Small intestine (tissue), 7 donors: ENCODE measurements at regions not wholly inside any gene's neighbourhood (a gene's known extent, or its start where the extent isn't known, plus 50 kb on each side); places are given as distances from the start of the nearest gene placed in this dataset.
"Not testable (repeated sequence)": the region's sequence is repeated elsewhere in the genome, so short reads cannot be mapped to it uniquely, and the experiment has no call there.

Experiments
- DNase-seq, 2 donors: peaks; one replicate each; pipeline versions ENCODE4 v3.0.0 to v3.0.0-alpha.2; 2013
- FAIRE-seq: peaks from 2 replicates; lab custom pipeline; 2012; peaks lifted over from hg19 to GRCh38; lab: Jason Lieb, UNC
- H3K27ac ChIP-seq, 3 donors: one replicate each; pipeline ENCODE4 v1.5.1; 2013; ENCODE audit warnings: low read length in 2 of 3, mild to moderate bottlenecking in 2 of 3, control low read depth in 1 of 3, inconsistent platforms in 1 of 3, low read depth in 1 of 3, moderate library complexity in 1 of 3
- H3K27me3 ChIP-seq, 3 donors: one replicate each; pipeline ENCODE4 v1.6.1; 2013; ENCODE audit warnings: low read length in 3 of 3, inconsistent platforms in 1 of 3; ENCODE audit not compliant: control insufficient read depth in 3 of 3, insufficient read depth in 3 of 3
- H3K36me3 ChIP-seq, 3 donors: one replicate each; pipeline ENCODE4 v1.6.1; 2013; ENCODE audit warnings: low read length in 3 of 3, inconsistent platforms in 1 of 3, low read depth in 1 of 3, mild to moderate bottlenecking in 1 of 3, moderate library complexity in 1 of 3; ENCODE audit not compliant: control insufficient read depth in 3 of 3, insufficient read depth in 2 of 3
- H3K4me1 ChIP-seq, 3 donors: one replicate each; pipeline ENCODE4 v1.6.1; 2013; ENCODE audit warnings: low read length in 2 of 3, inconsistent platforms in 1 of 3, low read depth in 1 of 3, mild to moderate bottlenecking in 1 of 3, moderate library complexity in 1 of 3; ENCODE audit not compliant: control insufficient read depth in 3 of 3, insufficient read depth in 2 of 3
- H3K4me3 ChIP-seq, 3 donors: one replicate each; pipeline ENCODE4 v1.5.1; 2013; ENCODE audit warnings: low read length in 3 of 3, control low read depth in 1 of 3, inconsistent platforms in 1 of 3, low read depth in 1 of 3, mild to moderate bottlenecking in 1 of 3, moderate library complexity in 1 of 3
- H3K9me3 ChIP-seq, 2 donors: one replicate each; pipeline ENCODE4 v1.6.1; 2013; ENCODE audit warnings: low read depth in 1 of 2, low read length in 1 of 2; ENCODE audit not compliant: control insufficient read depth in 2 of 2, insufficient read depth in 1 of 2
- WGBS, 3 donors: extraction: QIAGEN DNeasy Blood & Tissue Kit; methylation state at CpG; one replicate each; pipeline ENCODE4 v1.1.7; 2013; 5-methylcytosine and 5-hydroxymethylcytosine counted together
- donor health status: healthy with polysubstance abuse.
- donor health status: control.
- donor health status: control.
- donor health status: Bipolar disorder and iron deficiency.
- donor health status: healthy.

DNA sequence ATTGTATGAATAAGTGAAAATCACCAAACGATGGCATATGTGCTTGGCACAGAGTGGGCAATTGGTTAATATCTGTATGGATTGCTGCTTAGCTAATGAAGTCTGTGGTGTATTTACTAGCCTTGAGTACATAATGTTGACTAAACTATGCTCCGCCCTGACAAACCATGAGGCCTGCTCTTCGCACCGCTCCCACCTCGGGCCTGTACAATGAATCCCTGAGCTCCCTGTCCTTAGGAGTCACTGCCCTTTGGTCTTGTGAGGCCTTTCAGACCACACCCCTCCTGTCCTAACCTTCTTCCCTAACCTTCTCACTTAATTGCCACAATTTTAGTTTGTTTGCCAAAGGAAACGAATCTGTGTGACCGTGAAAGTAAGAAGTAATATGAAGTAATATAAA lies 193.2 kb downstream of the POTED start:
- 73 to 82% (median 77%) methylated on average over 7 of the region's 7 CpGs for WGBS, 3 donors
- H3K4me3 ChIP-seq, H3K9me3 ChIP-seq, FAIRE-seq, H3K27me3 ChIP-seq, H3K36me3 ChIP-seq, DNase-seq, H3K4me1 ChIP-seq, H3K27ac ChIP-seq: not testable (repeated sequence)
